ENCODE measurements at regions not wholly inside any gene's neighbourhood (a gene's known extent, or its start where the extent isn't known, plus 50 kb on each side); places are given as distances from the start of the nearest gene placed in this dataset.

DNA sequence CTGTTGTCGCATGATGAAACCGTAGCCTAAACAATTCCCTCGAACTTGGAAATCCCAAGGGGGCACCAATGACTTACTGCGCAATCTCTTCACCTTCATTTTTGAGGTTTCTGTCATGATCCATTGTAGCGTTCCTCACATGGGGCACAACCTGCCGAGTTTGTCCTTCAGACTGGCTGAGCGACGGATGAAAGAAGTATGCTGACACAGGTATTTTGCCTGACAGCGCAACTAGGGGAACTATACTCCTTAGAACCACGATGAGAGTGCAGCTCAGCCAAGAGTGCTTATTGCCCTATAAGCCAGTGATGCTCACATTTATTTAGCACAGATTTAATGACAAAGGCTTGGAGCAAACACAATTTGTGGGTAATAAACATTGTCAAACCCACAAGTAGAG, 106.3 kb upstream of the ZNF267 start:
- H3K27me3 ChIP-seq (ENCODE audit: control insufficient read depth, insufficient read depth, low read length, poor library complexity, severe bottlenecking): no peaks in the 10 kb centered on the region
- H3K27ac ChIP-seq (ENCODE audit: low read depth, low read length): no peak overlapping the region
- no peaks in the 10 kb centered on the region for H3K4me1 ChIP-seq (ENCODE audit: control insufficient read depth, insufficient read depth, low read length)
- Mint-ChIP-seq H3K27ac (no peak overlapping the region), H3K4me1 (no peaks in the 10 kb centered on the region), H3K4me3 (no peak overlapping the region), H3K9me3 (peaks cover 93% of the 10 kb centered on the region), H3K36me3 (ENCODE audit: low read depth) (peaks cover 29% of the 10 kb centered on the region), H3K27me3 (ENCODE audit: insufficient read depth) (no peaks in the 10 kb centered on the region)
- no peak overlapping the region for H3K4me3 ChIP-seq (ENCODE audit: low read length)
- WGBS, 2 experiments (ENCODE audit: insufficient coverage in 1 of 2, insufficient read length in 1 of 2): 95% methylated on average over 10 of the region's 10 CpGs
- TF ChIP-seq, protein P1, sequence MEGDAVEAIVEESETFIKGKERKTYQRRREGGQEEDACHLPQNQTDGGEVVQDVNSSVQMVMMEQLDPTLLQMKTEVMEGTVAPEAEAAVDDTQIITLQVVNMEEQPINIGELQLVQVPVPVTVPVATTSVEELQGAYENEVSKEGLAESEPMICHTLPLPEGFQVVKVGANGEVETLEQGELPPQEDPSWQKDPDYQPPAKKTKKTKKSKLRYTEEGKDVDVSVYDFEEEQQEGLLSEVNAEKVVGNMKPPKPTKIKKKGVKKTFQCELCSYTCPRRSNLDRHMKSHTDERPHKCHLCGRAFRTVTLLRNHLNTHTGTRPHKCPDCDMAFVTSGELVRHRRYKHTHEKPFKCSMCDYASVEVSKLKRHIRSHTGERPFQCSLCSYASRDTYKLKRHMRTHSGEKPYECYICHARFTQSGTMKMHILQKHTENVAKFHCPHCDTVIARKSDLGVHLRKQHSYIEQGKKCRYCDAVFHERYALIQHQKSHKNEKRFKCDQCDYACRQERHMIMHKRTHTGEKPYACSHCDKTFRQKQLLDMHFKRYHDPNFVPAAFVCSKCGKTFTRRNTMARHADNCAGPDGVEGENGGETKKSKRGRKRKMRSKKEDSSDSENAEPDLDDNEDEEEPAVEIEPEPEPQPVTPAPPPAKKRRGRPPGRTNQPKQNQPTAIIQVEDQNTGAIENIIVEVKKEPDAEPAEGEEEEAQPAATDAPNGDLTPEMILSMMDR (conservative IDR thresholded peaks at IDR 0.05): no peak
- peaks cover 92% of the 10 kb centered on the region for H3K9me3 ChIP-seq (ENCODE audit: control insufficient read depth, low read length)
- no peak for DNase-seq
- H3K36me3 ChIP-seq (ENCODE audit: control insufficient read depth, insufficient read depth, low read length): no peaks in the 10 kb centered on the region
- no peak overlapping the region for H3K9ac ChIP-seq (ENCODE audit: extremely low read depth, low read length, poor library complexity, severe bottlenecking)

DNA sequence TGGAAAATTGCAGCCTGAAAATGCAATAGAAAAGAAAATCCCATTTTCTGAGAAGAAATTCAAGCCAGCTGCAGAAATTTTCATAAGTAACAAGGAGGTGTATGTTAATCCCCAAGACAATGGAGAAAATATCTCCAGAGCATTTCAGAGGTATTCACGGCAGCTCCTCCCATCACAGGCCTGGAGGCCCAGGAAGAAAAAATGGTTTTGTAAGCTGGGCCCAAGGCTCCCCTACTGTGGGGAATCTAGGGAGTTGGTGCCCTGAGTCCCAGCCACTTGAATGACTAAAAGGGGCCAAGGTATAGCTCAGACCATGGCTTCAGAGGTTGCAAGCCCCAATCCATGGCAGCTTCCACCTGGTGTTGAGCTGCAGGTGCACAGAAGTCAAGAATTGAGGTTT, 93.3 kb upstream of the ZNF267 start:
- no peaks in the 10 kb centered on the region for H3K4me1 Mint-ChIP-seq
- H3K4me3 Mint-ChIP-seq: no peak overlapping the region
- no peaks in the 10 kb centered on the region for H3K27me3 Mint-ChIP-seq (ENCODE audit: insufficient read depth)
- H3K9me3 Mint-ChIP-seq: peaks cover 85% of the 10 kb centered on the region
- Histone ChIP-seq H3K36me3 (ENCODE audit: control insufficient read depth, insufficient read depth, low read length) (no peaks in the 10 kb centered on the region), H3K4me1 (ENCODE audit: control insufficient read depth, insufficient read depth, low read length) (no peaks in the 10 kb centered on the region), H3K27me3 (ENCODE audit: control insufficient read depth, insufficient read depth, low read length, poor library complexity, severe bottlenecking) (no peaks in the 10 kb centered on the region), H3K9ac (ENCODE audit: extremely low read depth, low read length, poor library complexity, severe bottlenecking) (no peak overlapping the region), H3K4me3 (ENCODE audit: low read length) (no peak overlapping the region), H3K27ac (ENCODE audit: low read depth, low read length) (no peak overlapping the region), H3K9me3 (ENCODE audit: control insufficient read depth, low read length) (peaks cover 72% of the 10 kb centered on the region)
- TF ChIP-seq, protein P1 (conservative IDR thresholded peaks at IDR 0.05): no peak
- WGBS, 2 experiments (ENCODE audit: insufficient coverage in 1 of 2, insufficient read length in 1 of 2): 88 to 100% methylated on average over 1 of the region's 1 CpG
- no peak overlapping the region for H3K27ac Mint-ChIP-seq
- H3K36me3 Mint-ChIP-seq (ENCODE audit: low read depth): no peaks in the 10 kb centered on the region
- no peak for DNase-seq

DNA sequence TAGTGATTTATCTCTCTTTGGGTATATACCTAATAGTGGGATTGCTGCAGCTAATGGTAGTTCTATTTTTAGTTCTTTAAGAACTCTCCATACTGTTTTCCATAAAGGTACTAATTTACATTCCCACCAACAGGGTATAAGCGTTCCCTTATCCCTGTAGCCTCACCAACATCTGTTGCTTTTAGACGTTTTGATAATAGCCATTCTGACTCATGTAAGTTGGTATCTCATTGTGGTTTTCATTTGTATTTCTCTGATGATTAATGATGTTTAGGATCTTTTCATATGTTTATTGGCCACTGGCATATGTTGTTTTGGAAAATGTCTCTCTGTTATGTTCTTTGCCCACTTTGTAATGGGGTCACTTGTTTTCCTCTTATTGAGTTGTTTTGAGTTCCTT, 88.5 kb upstream of the ZNF267 start:
- Mint-ChIP-seq H3K27ac (no peak overlapping the region), H3K9me3 (peaks cover 90% of the 10 kb centered on the region), H3K36me3 (ENCODE audit: low read depth) (no peaks in the 10 kb centered on the region), H3K4me3 (no peak overlapping the region), H3K4me1 (no peaks in the 10 kb centered on the region), H3K27me3 (ENCODE audit: insufficient read depth) (no peaks in the 10 kb centered on the region)
- H3K27me3 ChIP-seq (ENCODE audit: control insufficient read depth, insufficient read depth, low read length, poor library complexity, severe bottlenecking): no peaks in the 10 kb centered on the region
- no peak overlapping the region for H3K27ac ChIP-seq (ENCODE audit: low read depth, low read length)
- no peak for DNase-seq
- peaks cover 93% of the 10 kb centered on the region for H3K9me3 ChIP-seq (ENCODE audit: control insufficient read depth, low read length)
- H3K9ac ChIP-seq (ENCODE audit: extremely low read depth, low read length, poor library complexity, severe bottlenecking): no peak overlapping the region
- H3K4me3 ChIP-seq (ENCODE audit: low read length): no peak overlapping the region
- TF ChIP-seq, protein P1 (conservative IDR thresholded peaks at IDR 0.05): no peak
- no peaks in the 10 kb centered on the region for H3K4me1 ChIP-seq (ENCODE audit: control insufficient read depth, insufficient read depth, low read length)
- no peaks in the 10 kb centered on the region for H3K36me3 ChIP-seq (ENCODE audit: control insufficient read depth, insufficient read depth, low read length)
- WGBS, 2 experiments (ENCODE audit: insufficient coverage in 1 of 2, insufficient read length in 1 of 2): 67% methylated on average over 2 of the region's 2 CpGs; no CpG with 5 or more reads in 1 of the 2 experiments

All from endodermal cell (in vitro differentiated cells).